Ovary (tissue), 3 donors: ENCODE measurements at regions not wholly inside any gene's neighbourhood (a gene's known extent, or its start where the extent isn't known, plus 50 kb on each side); places are given as distances from the start of the nearest gene placed in this dataset.

Experiments
- CTCF ChIP-seq, 3 donors: fragments of 450-650 bp in 2 of 3; fragments of 200-600 bp in 1 of 3; IDR thresholded peaks; one replicate each; pipeline versions ENCODE4 v1.5.1 to v1.8.0; 2016 to 2022; ENCODE audit warnings: antibody characterized with exemption in 3 of 3, mild to moderate bottlenecking in 1 of 3
- EP300 ChIP-seq: sonication (generic); formaldehyde crosslinking; IDR thresholded peaks from one replicate; pipeline ENCODE4 v1.6.1; 2017; ENCODE audit warnings: antibody characterized with exemption
- POLR2A ChIP-seq: fragments of 450-650 bp; IDR thresholded peaks from one replicate; pipeline ENCODE4 v1.6.1; 2017; ENCODE audit warnings: antibody characterized with exemption, mild to moderate bottlenecking, moderate library complexity
- donor health status: DM: no; HTN: no; CAD: no.

GRCh38 chr6:101303495-101303894, 90.0 kb upstream of the GRIK2 start:
- no peak for TF ChIP-seq CTCF (IDR thresholded peaks at IDR 0.05)
- TF ChIP-seq POLR2A, result no peak
- TF ChIP-seq EP300, result no peak
